ENCODE measurements at regions not wholly inside any gene's neighbourhood (a gene's known extent, or its start where the extent isn't known, plus 50 kb on each side); places are given as distances from the start of the nearest gene placed in this dataset.

DNA sequence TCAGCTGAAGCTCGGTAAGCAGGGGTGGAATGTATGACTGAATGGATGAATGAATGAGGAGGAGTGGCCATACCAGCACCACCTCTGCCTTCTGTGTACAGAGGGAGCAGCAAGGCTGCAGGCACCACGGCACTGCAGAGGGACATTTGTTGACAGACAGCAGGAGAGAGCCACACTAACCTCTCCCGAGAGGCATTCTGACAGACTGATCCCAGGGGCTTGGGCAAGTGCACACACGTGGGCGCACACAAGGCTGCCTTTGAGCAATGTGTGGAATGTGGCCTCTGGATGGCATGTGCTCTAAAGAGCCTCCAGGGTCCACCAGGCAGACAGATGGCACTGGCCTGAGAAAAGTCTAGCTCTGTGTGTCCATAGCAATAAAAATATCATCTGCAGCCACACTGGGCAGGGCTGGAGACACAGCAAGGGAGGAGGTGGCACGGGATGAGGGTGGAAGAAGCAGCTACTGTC is 111.8 kb downstream of the ACTL7B start (continued):
- TF ChIP-seq, protein P1, sequence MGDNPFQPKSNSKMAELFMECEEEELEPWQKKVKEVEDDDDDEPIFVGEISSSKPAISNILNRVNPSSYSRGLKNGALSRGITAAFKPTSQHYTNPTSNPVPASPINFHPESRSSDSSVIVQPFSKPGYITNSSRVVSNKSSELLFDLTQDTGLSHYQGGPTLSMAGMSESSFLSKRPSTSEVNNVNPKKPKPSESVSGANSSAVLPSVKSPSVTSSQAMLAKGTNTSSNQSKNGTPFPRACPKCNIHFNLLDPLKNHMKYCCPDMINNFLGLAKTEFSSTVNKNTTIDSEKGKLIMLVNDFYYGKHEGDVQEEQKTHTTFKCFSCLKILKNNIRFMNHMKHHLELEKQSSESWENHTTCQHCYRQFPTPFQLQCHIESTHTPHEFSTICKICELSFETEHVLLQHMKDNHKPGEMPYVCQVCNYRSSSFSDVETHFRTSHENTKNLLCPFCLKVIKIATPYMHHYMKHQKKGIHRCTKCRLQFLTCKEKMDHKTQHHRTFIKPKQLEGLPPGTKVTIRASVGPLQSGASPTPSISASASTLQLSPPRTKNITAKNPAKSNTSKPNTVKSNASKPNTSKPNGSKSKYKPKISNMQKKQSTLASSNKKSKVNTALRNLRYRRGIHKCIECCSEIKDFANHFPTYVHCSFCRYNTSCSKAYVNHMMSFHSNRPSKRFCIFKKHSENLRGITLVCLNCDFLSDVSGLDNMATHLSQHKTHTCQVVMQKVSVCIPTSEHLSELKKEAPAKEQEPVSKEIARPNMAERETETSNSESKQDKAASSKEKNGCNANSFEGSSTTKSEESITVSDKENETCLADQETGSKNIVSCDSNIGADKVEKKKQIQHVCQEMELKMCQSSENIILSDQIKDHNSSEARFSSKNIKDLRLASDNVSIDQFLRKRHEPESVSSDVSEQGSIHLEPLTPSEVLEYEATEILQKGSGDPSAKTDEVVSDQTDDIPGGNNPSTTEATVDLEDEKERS (CRISPR knock-in tag; IDR thresholded peaks at IDR 0.05) = no peak
- TF ChIP-seq ZBTB7A (CRISPR knock-in tag; IDR thresholded peaks at IDR 0.05) (no peak), SMYD3 (CRISPR knock-in tag; IDR thresholded peaks at IDR 0.05) (no peak), SRSF9 (IDR thresholded peaks at IDR 0.05; ENCODE audit: borderline replicate concordance, insufficient read depth, low read depth, low read length, poor library complexity, severe bottlenecking) (no peak), GATAD1 (CRISPR knock-in tag; IDR thresholded peaks at IDR 0.05) (no peak), ZNF567 (CRISPR knock-in tag; IDR thresholded peaks at IDR 0.05; ENCODE audit: borderline replicate concordance) (no peak), ZKSCAN5 (CRISPR knock-in tag; IDR thresholded peaks at IDR 0.05) (no peak), SOX6 (IDR thresholded peaks at IDR 0.05) (no peak), SOX6 (CRISPR knock-in tag; IDR thresholded peaks at IDR 0.05) (peak; percentile 22; the same call in 1 of the 2 replicates), POLR2AphosphoS2 (IDR thresholded peaks at IDR 0.05; ENCODE audit: low read depth, low read length) (no peak), SETDB1 (CRISPR knock-in tag; IDR thresholded peaks at IDR 0.05; ENCODE audit: borderline replicate concordance) (no peak), ZNF333 (CRISPR knock-in tag; IDR thresholded peaks at IDR 0.05; ENCODE audit: borderline replicate concordance) (no peak), MEF2D (CRISPR knock-in tag; IDR thresholded peaks at IDR 0.05) (no peak), MAFF (IDR thresholded peaks at IDR 0.05; ENCODE audit: low read depth, low read length) (no peak), BCL6 (CRISPR knock-in tag; IDR thresholded peaks at IDR 0.05) (peak; percentile 43; the same call in 1 of the 2 replicates), ZNF430 (CRISPR knock-in tag; IDR thresholded peaks at IDR 0.05) (peak; percentile 51; the same call in 1 of the 2 replicates), TCF7 (IDR thresholded peaks at IDR 0.05; ENCODE audit: low read depth) (no peak), SIN3A (IDR thresholded peaks at IDR 0.05; ENCODE audit: borderline replicate concordance, low read depth, low read length) (no peak; the same call in 1 of the 2 replicates)
- TF ChIP-seq, protein P2, sequence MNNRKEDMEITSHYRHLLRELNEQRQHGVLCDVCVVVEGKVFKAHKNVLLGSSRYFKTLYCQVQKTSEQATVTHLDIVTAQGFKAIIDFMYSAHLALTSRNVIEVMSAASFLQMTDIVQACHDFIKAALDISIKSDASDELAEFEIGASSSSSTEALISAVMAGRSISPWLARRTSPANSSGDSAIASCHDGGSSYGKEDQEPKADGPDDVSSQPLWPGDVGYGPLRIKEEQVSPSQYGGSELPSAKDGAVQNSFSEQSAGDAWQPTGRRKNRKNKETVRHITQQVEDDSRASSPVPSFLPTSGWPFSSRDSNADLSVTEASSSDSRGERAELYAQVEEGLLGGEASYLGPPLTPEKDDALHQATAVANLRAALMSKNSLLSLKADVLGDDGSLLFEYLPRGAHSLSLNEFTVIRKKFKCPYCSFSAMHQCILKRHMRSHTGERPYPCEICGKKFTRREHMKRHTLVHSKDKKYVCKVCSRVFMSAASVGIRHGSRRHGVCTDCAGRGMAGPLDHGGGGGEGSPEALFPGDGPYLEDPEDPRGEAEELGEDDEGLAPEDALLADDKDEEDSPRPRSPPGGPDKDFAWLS (CRISPR knock-in tag; IDR thresholded peaks at IDR 0.05; ENCODE audit: borderline replicate concordance) = no peak
- TF ChIP-seq, protein P3, sequence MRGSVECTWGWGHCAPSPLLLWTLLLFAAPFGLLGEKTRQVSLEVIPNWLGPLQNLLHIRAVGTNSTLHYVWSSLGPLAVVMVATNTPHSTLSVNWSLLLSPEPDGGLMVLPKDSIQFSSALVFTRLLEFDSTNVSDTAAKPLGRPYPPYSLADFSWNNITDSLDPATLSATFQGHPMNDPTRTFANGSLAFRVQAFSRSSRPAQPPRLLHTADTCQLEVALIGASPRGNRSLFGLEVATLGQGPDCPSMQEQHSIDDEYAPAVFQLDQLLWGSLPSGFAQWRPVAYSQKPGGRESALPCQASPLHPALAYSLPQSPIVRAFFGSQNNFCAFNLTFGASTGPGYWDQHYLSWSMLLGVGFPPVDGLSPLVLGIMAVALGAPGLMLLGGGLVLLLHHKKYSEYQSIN (CRISPR knock-in tag; IDR thresholded peaks at IDR 0.05; ENCODE audit: borderline replicate concordance) = no peak
- TF ChIP-seq, protein P4, sequence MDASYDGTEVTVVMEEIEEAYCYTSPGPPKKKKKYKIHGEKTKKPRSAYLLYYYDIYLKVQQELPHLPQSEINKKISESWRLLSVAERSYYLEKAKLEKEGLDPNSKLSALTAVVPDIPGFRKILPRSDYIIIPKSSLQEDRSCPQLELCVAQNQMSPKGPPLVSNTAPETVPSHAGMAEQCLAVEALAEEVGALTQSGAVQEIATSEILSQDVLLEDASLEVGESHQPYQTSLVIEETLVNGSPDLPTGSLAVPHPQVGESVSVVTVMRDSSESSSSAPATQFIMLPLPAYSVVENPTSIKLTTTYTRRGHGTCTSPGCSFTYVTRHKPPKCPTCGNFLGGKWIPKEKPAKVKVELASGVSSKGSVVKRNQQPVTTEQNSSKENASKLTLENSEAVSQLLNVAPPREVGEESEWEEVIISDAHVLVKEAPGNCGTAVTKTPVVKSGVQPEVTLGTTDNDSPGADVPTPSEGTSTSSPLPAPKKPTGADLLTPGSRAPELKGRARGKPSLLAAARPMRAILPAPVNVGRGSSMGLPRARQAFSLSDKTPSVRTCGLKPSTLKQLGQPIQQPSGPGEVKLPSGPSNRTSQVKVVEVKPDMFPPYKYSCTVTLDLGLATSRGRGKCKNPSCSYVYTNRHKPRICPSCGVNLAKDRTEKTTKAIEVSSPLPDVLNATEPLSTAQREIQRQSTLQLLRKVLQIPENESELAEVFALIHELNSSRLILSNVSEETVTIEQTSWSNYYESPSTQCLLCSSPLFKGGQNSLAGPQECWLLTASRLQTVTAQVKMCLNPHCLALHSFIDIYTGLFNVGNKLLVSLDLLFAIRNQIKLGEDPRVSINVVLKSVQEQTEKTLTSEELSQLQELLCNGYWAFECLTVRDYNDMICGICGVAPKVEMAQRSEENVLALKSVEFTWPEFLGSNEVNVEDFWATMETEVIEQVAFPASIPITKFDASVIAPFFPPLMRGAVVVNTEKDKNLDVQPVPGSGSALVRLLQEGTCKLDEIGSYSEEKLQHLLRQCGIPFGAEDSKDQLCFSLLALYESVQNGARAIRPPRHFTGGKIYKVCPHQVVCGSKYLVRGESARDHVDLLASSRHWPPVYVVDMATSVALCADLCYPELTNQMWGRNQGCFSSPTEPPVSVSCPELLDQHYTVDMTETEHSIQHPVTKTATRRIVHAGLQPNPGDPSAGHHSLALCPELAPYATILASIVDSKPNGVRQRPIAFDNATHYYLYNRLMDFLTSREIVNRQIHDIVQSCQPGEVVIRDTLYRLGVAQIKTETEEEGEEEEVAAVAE (CRISPR knock-in tag; IDR thresholded peaks at IDR 0.05; ENCODE audit: borderline replicate concordance) = no peak

Measured in HepG2 (cell line).